Prostate gland (tissue), 2 donors: ENCODE measurements at regions not wholly inside any gene's neighbourhood (a gene's known extent, or its start where the extent isn't known, plus 50 kb on each side); places are given as distances from the start of the nearest gene placed in this dataset.

Experiments
- DNase-seq: peaks from one replicate; pipeline ENCODE4 v3.0.0-alpha.2; 2019; ENCODE audit warnings: low spot score
- H3K27ac ChIP-seq, 2 donors: fragments of 200-600 bp; sonication (generic); 2 replicates each; pipeline ENCODE4 v1.5.1; 2017 to 2019
- H3K27me3 ChIP-seq: fragments of 200-600 bp; sonication (generic); replicated peaks from 2 replicates; pipeline ENCODE4 v1.5.1; 2019; ENCODE audit not compliant: insufficient read depth
- H3K36me3 ChIP-seq, 2 donors: fragments of 200-600 bp; sonication (generic); 1 replicate in 1 of 2; 2 replicates in 1 of 2; pipeline versions ENCODE4 v1.5.1 to v1.8.1; 2017 to 2019
- H3K4me1 ChIP-seq: fragments of 200-600 bp; sonication (generic); replicated peaks from 2 replicates; pipeline ENCODE4 v1.5.1; 2019
- H3K4me3 ChIP-seq, 2 donors: fragments of 200-600 bp; sonication (generic); 2 replicates each; pipeline ENCODE4 v1.5.1; 2017 to 2019
- H3K9me3 ChIP-seq: fragments of 200-600 bp; sonication (generic); 2 replicates; pipeline ENCODE4 v1.5.1; 2017
- CTCF ChIP-seq, 4 experiments: fragments of 200-600 bp in 2 of 4; fragments of 450-650 bp in 2 of 4; sonication (generic) in 2 of 4; IDR thresholded peaks; 1 replicate in 3 of 4; 2 replicates in 1 of 4; pipeline ENCODE4 v1.5.1; 2016 to 2019; ENCODE audit warnings: antibody characterized with exemption in 4 of 4, mild to moderate bottlenecking in 2 of 4, moderate library complexity in 2 of 4
- POLR2A ChIP-seq: fragments of 450-650 bp; IDR thresholded peaks from one replicate; pipeline ENCODE4 v1.6.1; 2016; ENCODE audit warnings: antibody characterized with exemption, mild to moderate bottlenecking
- POLR2AphosphoS5 ChIP-seq: sonication (generic); formaldehyde crosslinking; IDR thresholded peaks from one replicate; pipeline ENCODE4 v1.6.1; 2017; ENCODE audit warnings: antibody characterized with exemption
- WGBS: methylation state at CpG from one replicate; pipeline ENCODE4 v1.1.5; 2018; 5-methylcytosine and 5-hydroxymethylcytosine counted together
- intact Hi-C: fragments of 100-400 bp; cut with DNase I; formaldehyde crosslinking; loops from one replicate; pipeline ENCODE4 v1.14.2; 2022

- H3K36me3 ChIP-seq = no peaks in the 10 kb centered on the region
- no peak overlapping the region for H3K27ac ChIP-seq
- H3K4me1 ChIP-seq = no peaks in the 10 kb centered on the region
- TF ChIP-seq POLR2A (no peak), POLR2AphosphoS5 (no peak), CTCF (IDR thresholded peaks at IDR 0.05) (no peak)
- DNase-seq = no peak
- intact Hi-C loops = no loop called here
- H3K9me3 ChIP-seq = no peaks in the 10 kb centered on the region
- no peaks in the 10 kb centered on the region for H3K27me3 ChIP-seq
- H3K4me3 ChIP-seq = no peak overlapping the region
- 39% methylated on average over 3 of the region's 3 CpGs for WGBS
Observed at GRCh38 chr9:78383130-78383529, 86.2 kb downstream of the PSAT1 start.

GRCh38 chr9:78386348-78386747 is 89.4 kb downstream of the PSAT1 start:
- no peak for DNase-seq
- Histone ChIP-seq H3K27ac (no peak overlapping the region), H3K27me3 (no peaks in the 10 kb centered on the region), H3K4me1 (no peaks in the 10 kb centered on the region), H3K4me3 (no peak overlapping the region), H3K36me3 (no peaks in the 10 kb centered on the region), H3K9me3 (no peaks in the 10 kb centered on the region)
- WGBS = 84% methylated on average over 1 of the region's 1 CpG
- intact Hi-C loops = no loop called here
- TF ChIP-seq POLR2A (no peak), CTCF (IDR thresholded peaks at IDR 0.05) (no peak), POLR2AphosphoS5 (no peak)

GRCh38 chr9:78386773-78387172 is 89.8 kb downstream of the PSAT1 start:
- DNase-seq = no peak
- H3K4me1 ChIP-seq = no peaks in the 10 kb centered on the region
- H3K4me3 ChIP-seq = no peak overlapping the region
- no peaks in the 10 kb centered on the region for H3K27me3 ChIP-seq
- no peaks in the 10 kb centered on the region for H3K36me3 ChIP-seq
- intact Hi-C loops = no loop called here
- no peak overlapping the region for H3K27ac ChIP-seq
- TF ChIP-seq POLR2AphosphoS5 = no peak
- TF ChIP-seq POLR2A = no peak
- no peak for TF ChIP-seq CTCF (IDR thresholded peaks at IDR 0.05)
- H3K9me3 ChIP-seq = no peaks in the 10 kb centered on the region

- H3K4me3 ChIP-seq = no peak overlapping the region
- TF ChIP-seq CTCF (IDR thresholded peaks at IDR 0.05) (no peak), POLR2AphosphoS5 (no peak), POLR2A (no peak)
- H3K9me3 ChIP-seq = no peaks in the 10 kb centered on the region
- DNase-seq = no peak
- no peaks in the 10 kb centered on the region for H3K27me3 ChIP-seq
- H3K27ac ChIP-seq = no peak overlapping the region
- WGBS = 95% methylated on average over 2 of the region's 2 CpGs
- intact Hi-C loops = no loop called here
- no peaks in the 10 kb centered on the region for H3K4me1 ChIP-seq
- H3K36me3 ChIP-seq = no peaks in the 10 kb centered on the region
Observed at GRCh38 chr9:78393340-78393739, 96.4 kb downstream of the PSAT1 start.

- Histone ChIP-seq H3K4me3 (no peak overlapping the region), H3K27me3 (no peaks in the 10 kb centered on the region), H3K4me1 (no peaks in the 10 kb centered on the region), H3K27ac (no peak overlapping the region), H3K36me3 (no peaks in the 10 kb centered on the region), H3K9me3 (no peaks in the 10 kb centered on the region)
- intact Hi-C loops = no loop called here
- DNase-seq = no peak
- no peak for TF ChIP-seq CTCF (IDR thresholded peaks at IDR 0.05)
- TF ChIP-seq POLR2AphosphoS5 = no peak
- no peak for TF ChIP-seq POLR2A
- 96% methylated on average over 2 of the region's 2 CpGs for WGBS
Observed at GRCh38 chr9:78393932-78394331, 97.0 kb downstream of the PSAT1 start.
